ENCODE measurements at regions not wholly inside any gene's neighbourhood (a gene's known extent, or its start where the extent isn't known, plus 50 kb on each side); places are given as distances from the start of the nearest gene placed in this dataset.

DNA sequence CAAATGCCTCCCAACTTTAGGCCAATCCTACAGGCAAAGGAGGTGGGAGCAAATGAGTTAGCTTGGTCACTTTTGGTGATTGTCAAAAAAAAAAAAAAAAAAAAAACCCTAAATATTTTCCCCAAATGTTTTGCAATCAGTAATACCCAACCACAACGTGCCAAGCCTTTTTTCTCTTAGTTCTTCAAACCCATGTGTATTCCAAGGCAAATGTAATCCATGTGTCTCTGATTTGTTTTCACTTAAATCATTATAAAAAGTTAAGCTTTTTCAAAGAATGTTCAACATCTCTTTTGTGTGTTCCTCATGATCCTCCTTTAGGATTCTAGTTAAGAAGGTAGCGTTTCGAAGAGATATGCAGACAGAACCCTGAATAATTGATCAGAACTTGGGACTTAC is 328.4 kb downstream of the PAPSS1 start:
- Histone ChIP-seq H2BK120ac (ENCODE audit: low read depth, low read length) (no peak overlapping the region), H3K4me2 (ENCODE audit: low read depth, low read length) (no peak overlapping the region), H4K20me1 (ENCODE audit: insufficient read depth, low read length) (no peaks in the 10 kb centered on the region), H3K79me1 (ENCODE audit: low read depth in 1 of 2, low read length in 2 of 2) (no peaks in the 10 kb centered on the region), H3K9ac (ENCODE audit: low read depth, low read length) (no peak overlapping the region), H2AK5ac (ENCODE audit: low read depth, low read length) (no peak overlapping the region), H4K91ac (ENCODE audit: insufficient read depth, low read depth, low read length) (no peak overlapping the region), H2BK5ac (ENCODE audit: low read depth, low read length, poor library complexity, severe bottlenecking) (no peak overlapping the region), H4K8ac (ENCODE audit: low read depth in 2 of 2, low read length in 2 of 2) (no peak overlapping the region), H3K14ac (replicated peaks; ENCODE audit: low read depth, low read length) (no peak overlapping the region), H3K27me3 (ENCODE audit: control insufficient read depth, insufficient read depth, low read length) (no peaks in the 10 kb centered on the region), H3K27ac (ENCODE audit: insufficient read depth, low read length) (no peak overlapping the region), H3K23ac (ENCODE audit: low read depth, low read length) (no peak overlapping the region), H3K18ac (ENCODE audit: low read depth, low read length) (no peak overlapping the region), H3K4me1 (ENCODE audit: control insufficient read depth, insufficient read depth, low read length) (no peaks in the 10 kb centered on the region), H2BK15ac (ENCODE audit: low read depth, low read length) (no peak overlapping the region), H3K56ac (ENCODE audit: extremely low read depth, insufficient read depth, low read length) (no peak overlapping the region), H3K36me3 (ENCODE audit: control insufficient read depth, insufficient read depth, low read length) (no peaks in the 10 kb centered on the region), H2AK9ac (replicated peaks; ENCODE audit: low read depth, low read length, poor library complexity) (no peak overlapping the region), H3K4me3 (ENCODE audit: insufficient read depth, low read depth, low read length) (no peak overlapping the region), H2BK20ac (ENCODE audit: low read depth, low read length) (no peak overlapping the region), H3K4ac (ENCODE audit: low read depth, low read length) (no peak overlapping the region), H3K9me1 (ENCODE audit: insufficient read depth, low read length) (no peaks in the 10 kb centered on the region), H4K5ac (ENCODE audit: low read depth, low read length) (no peak overlapping the region), H3K9me3 (ENCODE audit: control insufficient read depth, insufficient read depth, low read length) (no peaks in the 10 kb centered on the region), H2AFZ (replicated peaks; ENCODE audit: low read length, poor library complexity) (no peak overlapping the region)
- DNase-seq = no peak
- dilution Hi-C loops (cut with HindIII; ENCODE audit: low sequenced_read_pairs, unreplicated experiment) = no loop called here
- no CpG with 5 or more reads among the region's 3 CpGs for WGBS, 2 experiments (ENCODE audit: extremely low coverage in 2 of 2, insufficient read length in 1 of 2)
- CTCF ChIA-PET = interaction anchor here (0.7 kb wide), 1 partner anchor 176 kb away, joined by 3 read pairs; no protein-coding TSS in a partner anchor
- POLR2A ChIA-PET (ENCODE audit: unreplicated experiment) = no interaction called here
- in situ Hi-C loops (cut with MboI; ENCODE audit: low sequenced_read_pairs) = no loop called here
- ATAC-seq (ENCODE audit: low read depth) = no peak
- TF ChIP-seq NFE2L2 (IDR thresholded peaks at IDR 0.05; ENCODE audit: low read depth, low read length) (no peak), SMC3 (IDR thresholded peaks at IDR 0.05; ENCODE audit: low read depth, low read length) (no peak), POLR2A (IDR thresholded peaks at IDR 0.05; ENCODE audit: low read depth, low read length) (no peak), CHD1 (IDR thresholded peaks at IDR 0.05; ENCODE audit: low read depth, low read length) (no peak), RCOR1 (IDR thresholded peaks at IDR 0.05; ENCODE audit: insufficient replicate concordance, low read length) (no peak), RAD21 (IDR thresholded peaks at IDR 0.05; ENCODE audit: low read length) (no peak), FOS (IDR thresholded peaks at IDR 0.05; ENCODE audit: low read depth, low read length) (no peak), RFX5 (IDR thresholded peaks at IDR 0.05; ENCODE audit: low read depth, low read length) (no peak), MAZ (IDR thresholded peaks at IDR 0.05; ENCODE audit: borderline replicate concordance, low read depth, low read length) (no peak), BHLHE40 (IDR thresholded peaks at IDR 0.05; ENCODE audit: low read depth, low read length) (no peak)
- TF ChIP-seq, protein P1, sequence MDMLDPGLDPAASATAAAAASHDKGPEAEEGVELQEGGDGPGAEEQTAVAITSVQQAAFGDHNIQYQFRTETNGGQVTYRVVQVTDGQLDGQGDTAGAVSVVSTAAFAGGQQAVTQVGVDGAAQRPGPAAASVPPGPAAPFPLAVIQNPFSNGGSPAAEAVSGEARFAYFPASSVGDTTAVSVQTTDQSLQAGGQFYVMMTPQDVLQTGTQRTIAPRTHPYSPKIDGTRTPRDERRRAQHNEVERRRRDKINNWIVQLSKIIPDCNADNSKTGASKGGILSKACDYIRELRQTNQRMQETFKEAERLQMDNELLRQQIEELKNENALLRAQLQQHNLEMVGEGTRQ (IDR thresholded peaks at IDR 0.05; ENCODE audit: low read depth, low read length) = no peak
- TF ChIP-seq, protein P2, sequence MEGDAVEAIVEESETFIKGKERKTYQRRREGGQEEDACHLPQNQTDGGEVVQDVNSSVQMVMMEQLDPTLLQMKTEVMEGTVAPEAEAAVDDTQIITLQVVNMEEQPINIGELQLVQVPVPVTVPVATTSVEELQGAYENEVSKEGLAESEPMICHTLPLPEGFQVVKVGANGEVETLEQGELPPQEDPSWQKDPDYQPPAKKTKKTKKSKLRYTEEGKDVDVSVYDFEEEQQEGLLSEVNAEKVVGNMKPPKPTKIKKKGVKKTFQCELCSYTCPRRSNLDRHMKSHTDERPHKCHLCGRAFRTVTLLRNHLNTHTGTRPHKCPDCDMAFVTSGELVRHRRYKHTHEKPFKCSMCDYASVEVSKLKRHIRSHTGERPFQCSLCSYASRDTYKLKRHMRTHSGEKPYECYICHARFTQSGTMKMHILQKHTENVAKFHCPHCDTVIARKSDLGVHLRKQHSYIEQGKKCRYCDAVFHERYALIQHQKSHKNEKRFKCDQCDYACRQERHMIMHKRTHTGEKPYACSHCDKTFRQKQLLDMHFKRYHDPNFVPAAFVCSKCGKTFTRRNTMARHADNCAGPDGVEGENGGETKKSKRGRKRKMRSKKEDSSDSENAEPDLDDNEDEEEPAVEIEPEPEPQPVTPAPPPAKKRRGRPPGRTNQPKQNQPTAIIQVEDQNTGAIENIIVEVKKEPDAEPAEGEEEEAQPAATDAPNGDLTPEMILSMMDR (conservative IDR thresholded peaks at IDR 0.05; ENCODE audit: low read depth, low read length) = no peak
- no TSS peak for BruUV-seq (replicated peaks)
- intact Hi-C loops (cut with micrococcal nuclease) = loop anchor here (10.0 kb wide), 1 partner anchor 273 kb away; no protein-coding TSS in a partner anchor
